Inflammatory macrophage treated with lipopolysaccharide for 4 hours (primary cell): ENCODE measurements at regions not wholly inside any gene's neighbourhood (a gene's known extent, or its start where the extent isn't known, plus 50 kb on each side); places are given as distances from the start of the nearest gene placed in this dataset.

Experiments used
- DNase-seq: peaks from one replicate; pipeline ENCODE4 v3.0.0-alpha.2; 2020

GRCh38 chr12:115455268-115455681 is 771.3 kb upstream of the TBX3 start:
- DNase-seq = no peak

GRCh38 chr12:115452751-115453281 is 768.8 kb upstream of the TBX3 start:
- DNase-seq = no peak

- no peak for DNase-seq
Observed at GRCh38 chr12:115451780-115452736, 768.1 kb upstream of the TBX3 start.

GRCh38 chr12:115451151-115451779 is 767.3 kb upstream of the TBX3 start:
- no peak for DNase-seq

- no peak for DNase-seq
Observed at GRCh38 chr12:115450710-115451109, 766.7 kb upstream of the TBX3 start.

- DNase-seq = no peak
Observed at GRCh38 chr12:115450017-115450416, 766.0 kb upstream of the TBX3 start.

GRCh38 chr12:115449526-115449925 is 765.6 kb upstream of the TBX3 start:
- no peak for DNase-seq

- DNase-seq = no peak
Observed at GRCh38 chr12:115444346-115444745, 760.4 kb upstream of the TBX3 start.

GRCh38 chr12:115443351-115443938 is 759.5 kb upstream of the TBX3 start:
- DNase-seq = no peak

- no peak for DNase-seq
Observed at GRCh38 chr12:115440438-115440837, 756.5 kb upstream of the TBX3 start.

- DNase-seq = no peak
Observed at GRCh38 chr12:115439008-115439601, 755.1 kb upstream of the TBX3 start.

- DNase-seq = no peak
Observed at GRCh38 chr12:115438314-115438713, 754.3 kb upstream of the TBX3 start.

GRCh38 chr12:115437061-115437567 is 753.1 kb upstream of the TBX3 start:
- no peak for DNase-seq

- no peak for DNase-seq
Observed at GRCh38 chr12:115433014-115433634, 749.1 kb upstream of the TBX3 start.

- no peak for DNase-seq
Observed at GRCh38 chr12:115430636-115431035, 746.7 kb upstream of the TBX3 start.

- no peak for DNase-seq
Observed at GRCh38 chr12:115426732-115427131, 742.8 kb upstream of the TBX3 start.

GRCh38 chr12:115424003-115424402 is 740.0 kb upstream of the TBX3 start:
- DNase-seq = no peak

GRCh38 chr12:115423546-115423987 is 739.6 kb upstream of the TBX3 start:
- no peak for DNase-seq

- no peak for DNase-seq
Observed at GRCh38 chr12:115422845-115423545, 739.0 kb upstream of the TBX3 start.

- DNase-seq = no peak
Observed at GRCh38 chr12:115421796-115422709, 738.1 kb upstream of the TBX3 start.

GRCh38 chr12:115421350-115421749 is 737.4 kb upstream of the TBX3 start:
- no peak for DNase-seq
